ENCODE measurements at regions not wholly inside any gene's neighbourhood (a gene's known extent, or its start where the extent isn't known, plus 50 kb on each side); places are given as distances from the start of the nearest gene placed in this dataset.

DNA sequence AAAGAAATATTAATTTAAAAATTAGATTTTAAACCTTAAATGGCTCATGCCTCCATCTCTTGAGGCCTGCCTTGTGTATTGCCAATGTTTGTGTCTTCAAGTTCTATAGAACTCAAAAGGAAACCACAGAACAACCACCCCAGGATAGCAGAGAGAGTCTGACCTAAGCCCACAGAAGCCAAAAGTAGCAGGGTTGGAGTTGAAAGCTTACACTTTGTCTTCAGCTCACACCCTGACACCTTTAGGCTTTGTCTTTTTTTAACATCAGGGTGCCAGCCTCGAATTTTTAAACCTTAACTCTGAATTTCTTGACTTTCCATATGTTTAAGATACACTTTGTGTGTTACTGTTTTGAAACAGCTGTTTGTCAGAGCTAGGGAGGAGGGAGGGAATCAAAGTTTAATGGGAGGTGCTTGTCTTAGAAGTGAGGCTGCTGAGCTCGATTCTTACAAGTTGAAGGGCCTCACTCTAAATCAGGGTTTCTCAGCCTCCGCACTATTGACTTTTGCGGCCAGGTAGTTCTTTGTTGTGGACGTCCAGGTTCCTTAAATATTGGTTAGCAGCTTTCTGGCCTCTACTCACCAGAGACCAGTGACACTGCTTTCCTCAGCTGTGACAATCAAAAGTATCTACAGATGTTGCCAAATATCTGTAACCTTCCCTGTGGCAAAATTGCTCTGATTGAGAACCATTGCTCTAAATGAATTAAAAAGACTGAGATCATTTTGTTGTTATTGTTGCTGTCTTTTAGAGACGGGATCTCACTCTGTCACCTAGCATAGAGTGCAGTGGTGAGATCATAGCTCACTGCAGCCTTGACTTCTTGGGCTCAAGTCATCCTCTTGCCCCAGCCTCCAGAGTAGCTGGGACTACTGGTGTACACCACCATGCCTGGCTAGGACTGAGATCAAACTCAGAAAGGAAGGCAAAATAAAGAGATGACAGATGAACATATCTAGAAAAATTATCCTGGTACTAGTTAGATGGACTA, 139.2 kb upstream of the EOMES start:
- DNase-seq = no peak

DNA sequence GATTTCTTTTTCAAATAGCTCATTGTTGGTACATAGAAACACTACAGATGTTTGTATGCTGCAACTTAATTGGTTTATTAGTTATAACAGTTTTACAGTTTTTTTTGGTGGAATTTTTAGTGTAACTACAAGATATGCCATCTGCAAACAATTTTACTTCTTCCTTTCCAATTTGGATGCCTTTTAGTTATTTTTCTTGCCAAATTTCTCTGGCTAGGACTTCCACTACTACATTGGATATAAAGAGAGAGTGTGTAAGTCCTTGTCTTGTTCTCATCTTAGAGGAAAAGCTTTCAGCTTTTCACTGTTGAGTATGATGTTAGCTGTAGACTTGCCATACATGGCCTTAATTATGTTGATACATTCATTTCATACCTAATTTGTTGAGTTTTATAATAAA, 143.6 kb upstream of the EOMES start:
- DNase-seq = no peak

DNA sequence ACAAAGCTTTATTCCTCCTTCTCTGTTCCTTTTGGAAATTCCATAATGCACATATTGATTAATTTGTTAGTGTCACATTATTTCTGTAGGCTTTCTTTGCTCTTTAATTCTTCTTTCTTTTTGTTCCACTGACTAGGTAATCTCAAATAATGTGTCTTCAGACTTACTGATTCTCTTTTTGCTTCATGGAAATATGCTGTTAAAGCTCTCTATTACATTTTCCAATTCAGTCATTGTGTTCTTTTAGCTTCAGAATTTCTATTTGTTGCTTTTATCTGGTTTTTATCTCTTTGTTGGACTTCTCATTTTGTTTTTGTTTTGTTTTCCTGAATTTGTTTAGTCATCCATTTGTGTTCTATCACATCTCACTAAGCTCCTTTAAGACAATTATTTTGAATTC, 147.0 kb upstream of the EOMES start:
- DNase-seq = no peak

DNA sequence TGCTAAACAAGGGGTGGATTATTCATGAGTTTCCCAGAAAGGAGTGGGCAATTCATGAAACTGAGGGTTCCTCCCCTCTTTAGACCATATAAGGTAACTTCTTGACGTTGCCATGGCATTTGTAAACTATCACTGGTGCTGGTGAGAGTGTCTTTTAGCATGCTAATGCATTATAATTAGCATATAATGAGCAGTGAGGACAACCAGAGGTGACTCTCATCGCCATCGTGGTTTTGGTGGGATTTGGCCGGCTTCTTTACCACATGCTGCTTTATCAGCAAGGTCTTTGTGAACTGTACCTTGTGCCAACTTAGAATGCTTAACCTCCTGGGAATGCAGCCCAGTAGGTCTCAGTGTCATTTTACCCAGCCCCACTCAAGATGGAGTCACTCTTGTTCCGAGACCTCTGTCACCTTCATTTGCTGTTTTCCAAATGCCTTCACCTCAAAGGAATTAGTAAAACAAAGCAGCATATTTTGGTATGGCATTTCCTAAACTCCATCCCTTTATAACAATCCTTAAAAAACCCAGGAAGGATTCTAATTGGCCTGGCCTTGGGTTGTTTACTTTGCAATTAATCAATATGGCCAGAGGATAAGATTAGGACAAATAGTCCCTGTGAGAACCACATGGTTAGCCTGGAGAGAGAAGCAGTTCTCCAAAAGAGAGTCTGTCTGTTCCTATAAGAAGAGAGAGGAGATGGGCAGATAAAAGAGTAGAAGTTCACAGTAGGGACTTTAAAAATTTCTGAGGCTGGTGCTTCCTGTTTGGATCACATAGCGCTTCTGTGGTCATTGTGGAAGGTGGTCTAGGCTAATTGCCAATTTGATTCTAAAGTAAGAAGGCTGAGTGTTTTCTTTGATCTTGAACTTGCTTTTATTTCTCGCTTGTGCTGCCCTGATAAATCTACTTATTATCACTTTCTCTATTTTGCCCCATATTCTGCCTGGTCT, 155.2 kb upstream of the EOMES start:
- no peak for DNase-seq

DNA sequence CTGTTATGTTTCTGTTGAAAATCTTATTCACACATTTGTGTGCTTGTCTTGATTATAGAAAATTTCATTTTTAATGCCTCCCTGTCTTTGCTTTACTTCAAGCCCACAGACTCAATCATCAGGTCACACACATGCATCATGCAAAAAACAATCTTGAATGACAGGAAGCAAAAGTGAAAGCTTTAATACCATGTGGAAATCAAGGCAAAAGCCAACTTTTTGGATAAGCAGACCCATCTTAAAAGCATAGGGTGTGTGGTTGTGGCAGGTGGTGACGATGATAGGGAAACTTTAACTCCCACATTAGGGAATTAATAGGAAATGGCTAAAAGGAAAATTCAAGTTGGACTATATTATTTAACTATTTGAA, 155.9 kb upstream of the EOMES start:
- no peak for DNase-seq

DNA sequence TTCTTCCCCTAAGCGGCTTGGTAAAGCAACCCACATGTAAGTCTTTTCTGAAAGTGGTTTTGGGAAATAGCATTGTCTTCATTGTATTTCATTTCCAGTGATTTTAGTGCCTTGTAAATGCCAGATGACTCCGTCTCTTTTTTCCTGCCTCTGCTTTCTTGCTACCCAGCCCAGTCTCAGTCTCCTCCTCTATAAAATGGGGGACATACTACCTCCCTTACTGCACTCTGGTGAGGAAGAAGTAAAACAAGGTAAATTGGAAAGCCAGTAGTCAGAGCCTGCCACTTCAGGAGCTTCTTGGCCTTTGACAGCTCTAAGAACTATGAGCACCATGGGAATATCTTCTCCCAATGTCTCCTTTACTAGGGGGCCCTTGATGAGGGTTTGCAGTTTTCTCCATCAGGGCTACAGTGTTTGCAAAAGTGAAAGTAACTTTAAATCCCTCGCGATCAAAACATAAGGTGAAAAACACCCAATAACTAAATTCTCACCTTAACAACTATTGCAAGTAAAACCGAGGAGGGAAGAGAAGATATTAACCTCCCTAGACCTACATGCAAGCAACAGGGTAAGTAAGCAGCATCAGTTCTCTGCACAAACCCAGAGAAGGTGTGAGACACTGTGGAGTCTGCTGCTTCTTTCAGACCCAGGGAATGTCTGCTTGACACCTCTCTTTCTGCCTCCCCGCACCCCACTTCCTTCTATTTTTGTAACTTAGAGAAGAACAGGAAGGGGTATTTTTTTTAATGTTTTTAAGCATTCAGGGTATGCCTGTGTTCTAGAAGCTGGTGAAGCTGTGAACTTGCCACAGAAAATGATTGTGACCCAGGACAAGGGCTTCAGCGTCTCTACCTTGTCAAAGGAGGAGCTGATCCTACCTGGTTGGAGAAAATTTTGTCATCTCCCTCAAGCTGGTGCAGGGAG, 159.1 kb upstream of the EOMES start:
- no peak for DNase-seq

DNA sequence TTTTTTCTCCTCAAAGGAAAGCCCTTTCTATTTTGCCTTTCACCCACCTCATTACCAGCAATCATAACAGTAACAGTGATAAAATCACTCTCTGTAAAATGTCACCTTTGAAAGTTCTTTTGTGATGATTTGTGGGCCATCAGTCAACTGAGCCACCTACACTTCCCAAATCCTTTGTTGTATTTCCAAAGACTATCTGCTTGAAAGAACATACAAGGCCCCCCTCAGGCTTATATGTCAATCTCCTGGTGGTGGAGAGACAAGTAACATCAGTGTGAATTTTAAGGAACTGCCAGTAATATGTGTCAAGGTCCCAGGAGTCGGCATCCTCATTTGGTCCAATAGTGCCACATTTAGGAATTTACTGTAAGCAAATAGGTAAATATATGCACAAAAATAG, 161.1 kb upstream of the EOMES start:
- DNase-seq = no peak

DNA sequence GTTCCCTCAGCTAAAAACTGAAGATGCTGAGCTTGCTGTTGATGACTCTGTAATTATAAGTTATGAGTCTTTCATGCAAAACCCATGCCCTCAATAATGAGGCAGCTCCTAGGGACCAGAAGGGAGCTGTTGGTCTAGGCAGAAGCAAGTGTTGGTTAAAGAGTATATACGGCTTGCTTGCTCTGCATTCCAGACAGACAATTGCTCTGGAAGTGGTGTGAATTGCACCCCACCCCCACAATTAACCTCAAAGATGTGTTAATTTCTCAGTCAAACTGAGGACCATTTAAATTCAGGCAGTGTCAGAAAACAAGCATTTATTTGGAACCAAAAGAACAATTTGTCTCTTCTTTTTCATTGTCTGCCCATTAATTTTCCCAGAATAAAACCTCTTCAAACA, 163.5 kb upstream of the EOMES start:
- no peak for DNase-seq

DNA sequence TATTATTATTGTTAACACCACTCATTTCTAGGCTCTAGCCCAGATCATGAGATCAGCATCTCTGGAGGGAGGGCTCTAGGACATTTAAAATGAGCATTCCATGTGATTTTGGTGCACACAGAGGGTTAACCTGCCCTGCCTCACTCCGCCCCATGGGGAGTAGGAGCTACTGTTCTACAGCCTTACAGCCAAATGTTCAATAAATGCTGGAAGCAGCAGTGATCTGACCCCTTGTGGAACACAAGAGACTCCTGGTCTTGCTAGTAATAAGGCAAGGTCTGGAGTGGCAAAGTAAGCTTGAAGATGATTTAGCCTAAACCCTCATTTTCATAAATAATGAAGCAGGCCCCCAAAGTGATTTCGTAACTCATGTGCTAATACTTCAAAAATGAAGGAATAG, 166.4 kb upstream of the EOMES start:
- no peak for DNase-seq

DNA sequence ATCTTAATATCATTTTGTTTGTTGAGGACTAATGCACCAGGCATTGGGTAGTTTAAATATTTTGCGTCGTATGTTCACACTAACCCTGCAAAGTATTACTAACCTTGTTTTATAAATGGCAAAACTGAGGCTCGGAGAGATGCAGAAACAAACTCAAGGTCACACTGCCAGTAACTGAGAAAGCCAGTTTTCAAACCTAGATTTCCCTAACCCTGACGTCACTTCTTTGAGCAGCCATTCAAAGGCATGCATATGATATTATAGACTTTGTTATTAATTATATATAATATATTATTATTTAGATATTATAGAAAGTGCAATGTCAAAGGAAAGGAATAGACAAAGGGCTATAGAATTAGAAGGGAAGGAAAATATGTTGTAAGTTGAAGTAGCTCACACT, 167.6 kb upstream of the EOMES start:
- no peak for DNase-seq

DNA sequence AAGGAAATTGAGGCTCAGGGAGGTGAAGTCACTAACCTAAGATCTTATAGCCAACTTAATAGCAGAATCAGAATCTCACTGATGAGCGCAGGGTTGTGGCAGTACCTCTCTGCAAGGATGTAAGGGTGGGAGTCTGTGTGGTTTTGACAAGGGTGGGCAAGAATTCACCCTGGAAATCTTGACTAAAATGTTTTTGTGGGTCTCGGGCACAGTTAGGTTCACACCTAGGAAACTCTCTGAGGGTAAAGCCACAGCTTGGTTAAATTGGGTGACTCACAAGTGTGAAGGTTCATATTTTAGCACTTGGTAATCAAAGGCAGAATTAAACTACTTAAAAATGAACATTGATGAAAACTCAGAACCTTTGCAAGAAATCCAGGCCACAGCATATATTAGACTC, 178.2 kb upstream of the EOMES start:
- DNase-seq = no peak

DNA sequence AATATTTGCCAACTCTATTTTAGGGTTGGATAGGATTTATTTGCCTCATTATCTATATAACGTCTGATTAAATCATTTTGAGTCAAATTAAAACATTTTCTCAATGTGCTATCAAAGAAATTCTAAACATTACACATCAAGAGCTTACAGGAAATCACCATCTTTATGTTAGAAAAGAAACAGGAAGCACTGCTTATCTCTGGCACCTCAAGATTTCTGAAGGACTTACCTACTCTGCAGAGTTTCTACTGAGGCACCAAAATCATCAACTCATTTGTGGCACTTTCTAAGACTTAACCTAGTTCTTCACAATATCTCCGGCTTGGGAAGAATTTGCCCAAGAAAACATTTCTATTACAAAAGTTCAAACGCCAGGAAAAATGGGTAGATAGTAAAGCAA, 181.3 kb upstream of the EOMES start:
- no peak for DNase-seq

DNA sequence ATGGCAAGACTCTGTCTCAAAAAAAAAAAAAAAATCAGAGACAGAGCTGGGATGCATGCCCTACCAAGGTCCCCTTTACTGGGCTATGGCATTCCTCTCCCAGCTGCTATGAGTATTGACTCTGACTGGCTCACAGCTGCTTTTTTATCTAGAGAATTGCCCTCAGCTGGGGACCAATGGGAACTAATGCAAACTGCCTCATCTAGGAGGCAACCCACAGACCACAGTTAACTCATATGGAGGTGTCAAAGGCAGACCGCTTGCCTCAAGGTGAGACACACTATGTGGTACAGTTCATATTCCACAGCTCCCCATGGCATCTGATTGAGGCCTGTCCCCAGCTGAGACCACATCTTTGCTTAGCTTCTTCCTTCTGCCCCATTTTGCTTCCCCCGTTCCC, 183.5 kb upstream of the EOMES start:
- DNase-seq = no peak

DNA sequence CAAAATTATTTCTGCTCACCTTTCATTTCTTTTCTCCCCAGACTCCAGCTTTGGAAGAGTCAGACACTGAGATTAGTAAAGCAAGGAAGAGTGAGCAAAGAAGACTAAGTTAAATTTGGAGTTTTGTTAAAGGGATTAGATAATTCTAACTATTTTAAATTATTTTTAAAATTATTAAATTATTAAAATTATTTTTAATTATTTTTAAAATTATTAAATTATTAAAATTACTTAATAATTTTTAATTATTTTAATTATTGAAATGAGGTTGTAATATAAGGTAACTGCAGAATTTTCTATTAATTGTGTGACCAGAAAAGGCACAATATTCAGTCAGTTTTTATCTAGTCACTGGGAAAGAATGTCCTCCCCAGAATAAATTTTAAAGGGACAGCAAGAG, 185.0 kb upstream of the EOMES start:
- no peak for DNase-seq

DNA sequence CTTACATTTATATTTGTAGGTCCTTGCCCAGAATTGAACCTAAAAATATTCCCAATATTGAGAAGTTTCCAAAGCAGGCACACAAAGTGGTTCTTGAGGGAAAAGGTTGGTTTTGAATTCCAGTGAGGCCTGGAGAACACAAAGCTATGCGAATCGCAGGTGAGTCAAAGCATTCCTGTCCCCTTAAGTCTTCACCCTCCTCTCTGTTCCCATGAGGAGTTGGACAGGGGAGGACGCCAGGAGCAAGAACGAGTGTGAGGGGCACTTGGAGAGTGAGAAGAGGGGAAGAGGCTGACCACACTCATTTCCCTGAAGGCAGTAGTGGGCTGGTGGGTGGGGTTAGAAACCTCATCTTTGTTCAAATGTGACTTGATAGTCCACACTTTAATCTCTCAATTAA, 185.8 kb upstream of the EOMES start:
- DNase-seq = no peak

DNA sequence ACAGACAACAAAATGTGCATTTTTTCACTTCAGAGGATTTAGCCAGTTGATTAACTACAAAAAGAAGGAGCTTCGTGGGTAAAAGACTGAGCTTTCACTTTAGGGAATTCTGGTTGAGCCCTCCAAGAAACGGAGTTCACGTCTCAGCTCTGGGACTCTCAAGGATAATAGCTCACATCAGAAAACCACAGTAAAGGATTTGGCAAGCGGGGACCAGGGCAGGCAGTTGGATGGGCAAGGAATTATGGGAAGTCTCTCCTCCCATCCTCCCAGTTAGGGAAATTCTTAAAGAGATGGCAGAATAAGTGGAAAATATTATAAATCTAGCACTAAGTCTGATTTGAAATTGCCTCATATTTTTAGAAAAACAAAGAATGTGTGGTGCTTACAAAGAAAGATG, 188.3 kb upstream of the EOMES start:
- no peak for DNase-seq

DNA sequence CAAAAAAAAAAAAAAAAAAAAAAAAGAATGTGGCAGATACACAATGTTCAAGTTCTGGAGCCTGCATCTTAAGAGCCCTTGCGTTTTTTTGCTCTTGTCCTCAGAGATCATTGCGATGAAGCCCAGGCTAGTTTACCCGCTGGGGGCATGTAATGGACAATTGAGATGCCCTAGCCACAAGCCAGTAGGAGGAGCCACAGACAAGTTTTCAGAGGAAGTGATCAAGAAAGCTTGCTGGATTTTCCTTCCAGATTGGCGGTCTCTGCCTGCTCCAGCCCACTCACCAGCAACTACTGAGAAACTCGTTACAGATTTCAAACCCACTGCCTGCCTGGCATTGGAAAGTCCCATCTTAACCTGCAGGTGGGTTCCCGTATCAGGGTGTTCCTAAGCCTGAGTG, 192.1 kb upstream of the EOMES start:
- no peak for DNase-seq

DNA sequence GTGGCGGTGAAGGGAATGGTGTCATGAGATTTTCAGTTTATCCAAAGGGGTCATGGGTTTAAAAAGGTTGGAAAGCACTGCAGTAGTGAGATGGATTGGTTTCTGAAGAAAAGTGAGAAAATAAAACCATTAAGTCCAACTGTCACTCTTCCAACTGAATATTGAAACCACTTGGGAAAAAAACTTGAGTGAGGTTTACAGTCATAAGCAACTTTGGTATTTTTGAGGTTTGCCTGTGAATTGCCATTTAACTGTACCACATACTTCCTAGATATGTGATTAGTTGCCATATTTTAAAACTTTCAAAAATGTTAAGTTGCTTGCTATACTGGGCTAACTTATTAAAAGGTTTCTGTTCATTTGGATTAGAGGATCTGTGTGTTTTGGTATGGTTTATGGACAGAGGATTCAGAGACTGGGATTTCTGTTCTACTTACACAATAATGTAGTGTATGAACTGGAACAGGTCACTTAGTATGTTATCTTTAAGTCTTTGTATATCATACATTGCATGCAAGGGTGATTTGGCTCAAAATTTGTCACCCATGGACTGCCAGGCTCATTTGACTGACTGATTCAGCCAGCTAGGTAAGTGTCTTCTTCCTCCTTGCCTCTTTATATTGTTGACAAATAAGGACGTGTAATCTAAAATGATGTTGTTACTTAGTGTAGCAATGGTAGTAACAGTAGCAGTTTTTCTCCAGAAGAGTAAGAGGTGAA, 201.4 kb upstream of the EOMES start:
- no peak for DNase-seq

DNA sequence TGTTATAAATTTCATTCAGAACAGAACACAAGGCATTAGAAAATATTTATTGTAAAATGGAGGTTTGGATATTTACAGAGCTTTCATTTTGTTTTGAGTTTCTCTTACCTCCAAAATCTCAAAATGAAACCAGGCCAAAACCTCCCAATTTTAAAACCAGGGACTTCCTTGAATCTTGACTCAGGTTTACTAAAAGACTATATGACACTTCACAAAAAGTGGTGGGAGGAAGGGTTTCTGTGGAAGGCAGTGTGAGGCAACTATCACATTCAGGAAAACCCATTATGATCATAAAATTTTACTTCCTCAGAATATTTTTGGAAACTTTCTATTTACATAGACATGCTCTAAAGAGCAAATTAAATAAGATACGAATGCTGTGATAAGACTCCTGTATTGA, 205.8 kb upstream of the EOMES start:
- no peak for DNase-seq

DNA sequence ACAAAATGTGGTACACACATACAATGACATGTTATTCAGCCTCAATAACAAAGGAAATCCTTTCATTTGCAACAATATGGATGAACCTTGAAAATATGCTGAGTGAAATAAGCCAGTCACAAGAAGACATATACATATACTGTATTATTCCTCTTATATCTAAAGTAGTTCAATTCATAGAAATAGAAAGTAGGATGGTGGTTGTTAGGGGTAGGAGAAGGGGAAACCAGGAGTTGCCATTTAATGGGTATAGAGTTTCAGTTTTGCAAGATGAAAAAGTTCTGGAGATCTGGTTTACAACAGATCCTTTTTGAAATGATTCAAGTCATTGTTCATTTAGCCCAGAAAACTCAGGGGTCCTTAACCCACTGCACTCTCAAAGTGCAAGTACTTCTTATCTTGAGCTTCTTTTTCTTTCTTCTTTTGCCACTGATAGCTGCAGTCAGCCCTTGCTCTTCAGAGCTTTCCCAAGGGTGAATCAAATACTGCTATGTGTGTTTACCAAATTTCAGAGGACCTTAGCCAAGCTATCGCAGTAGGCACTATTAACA, 208.0 kb upstream of the EOMES start:
- DNase-seq = no peak

DNA sequence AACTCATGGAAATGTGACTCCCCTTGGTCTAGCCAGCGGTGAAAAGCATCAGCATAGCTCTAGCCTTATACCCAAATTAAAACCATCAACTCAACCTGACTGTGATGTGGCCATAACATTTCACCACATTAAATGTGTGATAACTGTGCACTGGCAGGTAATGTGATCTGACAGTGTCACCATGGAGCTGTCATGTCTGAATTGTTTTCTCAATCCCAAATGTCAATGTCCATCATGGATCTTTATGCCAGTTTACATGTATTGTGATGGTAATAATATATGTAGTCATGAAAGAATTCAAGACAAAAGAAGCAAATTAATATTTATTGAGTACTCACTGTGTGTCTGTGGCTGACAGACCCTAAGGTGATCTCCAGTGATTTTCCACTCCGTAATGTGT, 213.4 kb upstream of the EOMES start:
- no peak for DNase-seq
